NCI-H1417 (cell line): ENCODE measurements at regions not wholly inside any gene's neighbourhood (a gene's known extent, or its start where the extent isn't known, plus 50 kb on each side); places are given as distances from the start of the nearest gene placed in this dataset.
A peak's percentile ranks its signal among the peaks of the same experiment; 100 is the strongest.

Source experiments
- DNase-seq, 3 experiments: peaks; one replicate each; lab custom pipeline; 2025; lab: John Stamatoyannopoulos, UW

DNA sequence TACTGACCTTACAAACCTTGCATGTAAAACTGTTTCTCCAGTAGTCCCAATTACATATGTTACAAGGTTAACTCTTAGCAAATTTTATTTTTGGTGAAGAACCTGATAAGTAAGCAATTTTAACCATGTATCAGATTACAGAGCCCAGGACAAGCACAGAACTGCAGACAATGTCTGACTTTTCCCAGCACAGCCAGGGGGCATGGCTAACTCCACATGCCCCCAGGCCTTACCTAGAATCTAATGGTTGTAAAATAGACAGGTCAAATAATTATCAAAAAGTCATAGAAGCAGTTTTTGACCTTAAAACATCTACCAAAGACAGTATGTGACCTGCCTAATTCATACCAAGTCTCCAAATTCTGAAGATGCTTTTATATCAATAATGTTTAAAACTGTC is 364.1 kb downstream of the FOXO1 start:
- DNase-seq: no peak

- no peak for DNase-seq
These were observed 362.1 kb downstream of the FOXO1 start for GRCh38 chr13:40304391-40304790.

- no peak for DNase-seq
These were observed 359.6 kb downstream of the FOXO1 start for GRCh38 chr13:40306817-40307216.

GRCh38 chr13:40309881-40310280 is 356.6 kb downstream of the FOXO1 start:
- no peak for DNase-seq

- DNase-seq: no peak
These were observed 354.9 kb downstream of the FOXO1 start for GRCh38 chr13:40311356-40312101.

GRCh38 chr13:40313269-40314200 is 352.9 kb downstream of the FOXO1 start:
- DNase-seq: no peak

- DNase-seq: no peak
These were observed 350.9 kb downstream of the FOXO1 start for GRCh38 chr13:40315416-40316064.

GRCh38 chr13:40316301-40316700 is 350.1 kb downstream of the FOXO1 start:
- no peak for DNase-seq

GRCh38 chr13:40317980-40318327 is 348.5 kb downstream of the FOXO1 start:
- no peak for DNase-seq

GRCh38 chr13:40318366-40318765 is 348.1 kb downstream of the FOXO1 start:
- peak in 2 of 3 experiments; percentile 22 to 68 for DNase-seq

GRCh38 chr13:40319699-40320579 is 346.5 kb downstream of the FOXO1 start:
- DNase-seq: no peak

DNA sequence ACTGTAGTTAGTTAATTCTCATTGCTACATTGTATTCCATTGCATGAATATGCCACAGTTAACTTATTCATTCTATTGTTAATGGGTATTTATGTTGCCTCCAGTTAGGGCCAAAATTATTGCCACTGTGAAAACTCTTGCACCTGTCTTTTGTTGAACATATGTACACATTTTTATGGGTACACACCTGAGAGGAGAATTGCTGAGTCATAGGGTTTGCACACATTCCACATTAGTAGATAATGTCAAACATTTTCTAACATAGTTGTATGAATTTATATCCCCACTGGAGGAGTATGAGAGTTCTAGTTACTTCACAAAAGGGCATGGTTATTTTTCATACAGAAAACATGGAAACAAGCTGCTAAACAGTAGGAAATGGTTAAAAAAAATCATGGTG is 338.4 kb downstream of the FOXO1 start:
- DNase-seq: no peak

DNA sequence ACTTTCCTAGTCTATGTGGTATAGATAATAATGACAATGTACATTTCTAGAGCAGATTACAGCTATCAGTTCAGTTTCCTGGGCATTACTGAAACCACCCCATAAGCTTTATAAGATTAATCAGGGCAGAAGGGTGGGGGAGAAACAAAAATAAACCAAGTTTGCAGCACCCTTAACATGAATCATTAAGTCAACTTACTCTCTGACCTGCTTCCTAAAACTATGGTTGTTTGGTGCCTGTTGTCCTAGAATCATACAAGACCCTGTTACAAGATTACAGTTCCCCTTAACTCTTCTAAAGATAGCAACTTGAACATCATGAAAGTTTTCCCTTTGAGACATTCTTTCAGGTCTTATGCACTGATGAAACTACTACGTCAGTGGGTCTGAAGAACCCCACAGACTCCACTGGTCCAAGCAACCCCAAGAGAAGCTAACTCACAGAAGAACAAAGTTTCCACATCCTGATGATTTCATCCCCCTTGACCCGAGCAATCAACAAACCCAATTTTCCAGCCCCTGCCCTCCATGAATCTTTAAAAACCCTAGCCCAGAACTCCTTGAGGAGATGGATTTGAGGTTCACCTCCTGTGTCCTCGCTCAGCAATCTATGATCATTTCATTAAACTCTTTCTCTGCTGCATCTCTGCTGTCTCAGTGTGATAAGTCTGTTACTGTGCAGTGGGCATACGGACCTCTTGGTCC is 336.5 kb downstream of the FOXO1 start:
- no peak for DNase-seq

DNA sequence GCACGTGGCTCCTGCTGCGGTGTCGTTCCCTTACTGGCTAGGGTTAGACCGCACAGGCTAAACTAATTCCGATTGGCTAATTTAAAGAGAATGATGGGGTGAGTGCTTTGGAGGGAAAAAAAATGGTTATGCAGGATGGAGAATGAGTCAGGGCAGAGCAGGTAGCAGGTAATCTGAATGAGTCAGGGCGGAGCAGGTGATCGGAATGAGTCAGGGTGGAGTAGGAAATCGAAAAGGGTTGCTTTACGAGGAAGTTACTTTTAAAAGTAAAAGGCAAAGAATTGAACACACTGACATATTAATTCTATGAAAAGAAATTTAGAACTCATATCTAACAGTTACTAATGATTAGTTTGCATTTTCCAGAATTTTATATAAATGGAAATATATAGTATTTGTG is 335.5 kb downstream of the FOXO1 start:
- no peak for DNase-seq

- DNase-seq: no peak
These were observed 334.6 kb downstream of the FOXO1 start for GRCh38 chr13:40331802-40332201.

GRCh38 chr13:40333226-40333625 is 333.2 kb downstream of the FOXO1 start:
- DNase-seq: no peak

DNA sequence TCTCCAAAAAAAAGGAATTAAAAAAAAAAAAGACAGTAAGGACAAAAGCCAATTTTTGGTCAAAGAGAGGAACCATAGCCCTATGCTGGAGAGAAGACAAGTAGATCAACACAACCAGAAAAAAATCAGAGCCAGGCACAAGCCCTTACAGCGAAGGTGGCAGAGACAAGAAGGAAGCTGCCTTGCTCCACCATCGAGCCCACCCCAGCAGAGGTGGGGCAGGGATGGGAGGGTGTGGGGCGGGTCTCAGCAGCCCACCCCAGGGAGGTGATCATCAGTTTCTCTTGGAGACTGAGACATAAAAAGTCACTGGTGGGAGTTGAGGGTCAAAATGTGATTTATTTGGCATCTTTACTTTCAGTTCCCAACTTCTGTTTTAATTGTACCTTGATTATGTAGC is 332.4 kb downstream of the FOXO1 start:
- DNase-seq: no peak

- no peak for DNase-seq
These were observed 331.8 kb downstream of the FOXO1 start for GRCh38 chr13:40334616-40335015.

DNA sequence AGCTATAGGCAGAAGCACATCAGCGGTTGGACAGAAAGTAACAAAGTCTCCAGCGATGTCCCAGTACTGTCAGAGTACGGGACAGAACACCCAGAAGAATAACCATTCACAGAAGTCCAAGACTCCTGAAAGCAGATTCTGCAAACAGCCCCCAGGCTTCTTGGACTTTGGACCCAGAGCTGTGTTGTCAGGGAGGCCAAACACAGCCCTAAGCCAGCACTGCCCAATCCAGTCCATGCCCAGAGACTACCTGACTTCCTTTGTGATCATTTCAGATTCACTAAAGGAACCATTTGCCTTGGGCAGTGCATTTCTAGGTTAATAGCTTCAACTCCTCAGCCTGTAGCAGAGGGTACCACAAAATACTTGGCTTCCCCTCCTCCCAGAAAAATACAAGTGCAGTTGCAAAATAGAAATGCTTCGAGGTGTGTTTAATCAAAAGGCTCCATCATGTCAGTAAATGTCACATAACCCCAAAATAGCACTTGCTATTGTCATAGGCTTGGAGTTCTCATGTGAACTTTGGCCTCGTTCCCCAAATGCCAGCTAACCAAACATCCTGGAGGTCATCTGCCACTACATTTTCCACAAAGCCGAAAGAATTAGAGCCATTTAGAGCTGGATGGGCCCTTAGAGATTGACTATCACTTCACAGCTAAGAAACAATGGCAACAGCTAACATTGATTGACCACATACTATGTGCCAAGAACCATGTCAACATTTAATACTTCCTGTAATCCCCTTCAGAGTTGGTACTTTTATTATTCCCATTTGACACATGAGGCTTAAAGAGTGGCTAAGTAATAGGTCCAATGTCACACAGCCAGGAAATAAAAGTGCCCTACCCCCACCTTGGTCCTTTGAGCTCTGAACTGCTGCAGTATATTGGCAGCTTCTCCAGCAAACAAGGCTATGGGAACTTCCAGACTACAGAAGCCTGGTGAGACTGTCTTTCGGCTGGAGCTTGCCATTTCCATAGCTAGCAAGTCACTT is 329.9 kb downstream of the FOXO1 start:
- DNase-seq: no peak

GRCh38 chr13:40337651-40338050 is 328.8 kb downstream of the FOXO1 start:
- no peak for DNase-seq
